ENCODE measurements at regions not wholly inside any gene's neighbourhood (a gene's known extent, or its start where the extent isn't known, plus 50 kb on each side); places are given as distances from the start of the nearest gene placed in this dataset.

DNA sequence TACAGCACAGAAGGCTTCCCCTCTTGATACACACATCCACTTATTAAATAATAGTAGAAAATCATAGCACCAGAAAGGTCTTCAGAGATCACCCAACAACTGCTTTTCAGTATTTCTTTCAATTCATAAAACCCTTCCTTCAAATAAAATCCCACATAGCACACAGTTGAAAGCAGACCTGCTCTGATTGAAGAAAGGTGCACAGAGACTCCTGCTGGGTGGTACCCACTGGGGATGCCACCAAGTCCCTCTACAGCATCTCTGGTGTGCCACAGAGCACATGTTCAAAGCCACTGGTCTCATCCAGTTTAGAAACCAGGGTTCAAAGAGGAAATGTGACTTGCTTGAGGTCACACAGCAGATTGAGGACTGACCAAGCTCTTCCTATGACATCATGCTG lies 427.5 kb downstream of the BCL11B start:
- no peak for DNase-seq

DNA sequence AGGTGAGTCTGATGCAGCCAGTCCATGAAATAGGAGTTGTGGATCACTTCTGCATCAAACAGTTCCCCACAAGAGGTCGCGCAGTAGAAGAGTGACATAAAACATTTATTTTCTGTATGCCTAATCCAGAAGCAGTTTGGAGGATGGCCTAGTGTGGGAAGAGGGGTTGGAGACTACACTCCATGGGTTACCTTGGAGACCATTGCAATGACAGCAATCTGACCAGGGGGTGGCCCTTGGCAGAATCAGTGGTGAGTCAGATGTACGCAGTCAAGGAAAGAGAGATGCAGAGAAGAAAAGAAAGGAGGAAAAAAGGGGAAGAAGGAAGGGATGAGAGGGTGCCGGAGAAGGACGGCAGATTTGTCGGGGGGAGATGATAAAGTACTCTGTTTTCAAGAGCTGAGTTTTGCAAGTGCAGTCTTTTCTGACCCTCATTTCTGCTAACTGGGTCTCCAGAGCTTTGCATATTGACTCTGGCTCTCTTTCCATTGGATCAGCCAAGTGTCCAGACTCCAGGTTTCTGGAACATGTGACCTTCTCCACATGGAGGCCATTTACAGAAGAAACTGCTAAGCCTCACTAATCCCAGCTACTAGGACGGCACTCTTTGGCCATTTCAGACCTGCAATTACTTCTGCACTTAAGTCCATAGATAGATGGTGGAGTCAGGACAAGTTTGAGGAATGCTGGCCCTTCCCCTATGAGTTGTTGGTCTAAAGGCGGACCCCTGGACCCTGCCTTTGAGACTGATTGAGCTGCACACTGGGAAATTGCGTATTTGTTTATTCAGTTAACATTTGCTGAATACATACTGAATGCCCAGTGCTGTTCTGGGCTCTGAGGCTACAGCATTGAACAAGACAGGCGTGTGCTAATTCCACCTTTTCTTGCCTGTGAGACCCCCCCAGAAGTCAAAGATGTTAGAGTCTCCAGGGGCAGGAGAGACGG lies 424.2 kb downstream of the BCL11B start:
- no peak for DNase-seq

DNA sequence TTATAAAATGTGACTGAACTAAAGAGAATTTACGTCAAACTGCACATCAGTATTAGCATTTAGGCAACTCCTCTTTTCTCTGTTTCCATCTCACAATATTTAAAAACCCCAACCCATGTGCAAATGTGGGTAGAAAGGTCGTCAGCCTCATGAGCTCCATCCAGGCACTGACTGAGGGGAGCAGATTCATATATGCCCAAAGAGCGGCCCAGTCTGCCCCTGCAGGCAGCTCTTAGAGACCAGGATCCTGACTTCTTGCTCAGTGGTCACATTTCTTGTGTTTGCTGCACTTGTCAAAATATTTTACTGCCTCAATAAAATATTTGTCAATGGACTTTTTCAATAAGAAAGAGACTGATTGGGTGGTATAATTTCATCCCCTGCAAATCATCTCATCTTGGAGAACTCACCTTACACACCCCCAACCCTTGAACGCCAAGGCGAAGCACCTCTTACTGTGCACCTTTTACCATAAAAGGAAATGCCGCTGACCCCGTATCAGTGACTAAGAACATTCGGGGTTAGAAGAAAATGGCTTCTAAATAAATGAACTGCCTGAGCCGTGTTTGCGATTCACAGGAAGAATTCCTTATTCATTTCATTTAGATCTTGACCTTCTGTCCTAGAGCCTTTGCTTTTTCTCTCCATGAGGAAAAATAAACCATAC lies 418.8 kb downstream of the BCL11B start:
- no peak for DNase-seq

DNA sequence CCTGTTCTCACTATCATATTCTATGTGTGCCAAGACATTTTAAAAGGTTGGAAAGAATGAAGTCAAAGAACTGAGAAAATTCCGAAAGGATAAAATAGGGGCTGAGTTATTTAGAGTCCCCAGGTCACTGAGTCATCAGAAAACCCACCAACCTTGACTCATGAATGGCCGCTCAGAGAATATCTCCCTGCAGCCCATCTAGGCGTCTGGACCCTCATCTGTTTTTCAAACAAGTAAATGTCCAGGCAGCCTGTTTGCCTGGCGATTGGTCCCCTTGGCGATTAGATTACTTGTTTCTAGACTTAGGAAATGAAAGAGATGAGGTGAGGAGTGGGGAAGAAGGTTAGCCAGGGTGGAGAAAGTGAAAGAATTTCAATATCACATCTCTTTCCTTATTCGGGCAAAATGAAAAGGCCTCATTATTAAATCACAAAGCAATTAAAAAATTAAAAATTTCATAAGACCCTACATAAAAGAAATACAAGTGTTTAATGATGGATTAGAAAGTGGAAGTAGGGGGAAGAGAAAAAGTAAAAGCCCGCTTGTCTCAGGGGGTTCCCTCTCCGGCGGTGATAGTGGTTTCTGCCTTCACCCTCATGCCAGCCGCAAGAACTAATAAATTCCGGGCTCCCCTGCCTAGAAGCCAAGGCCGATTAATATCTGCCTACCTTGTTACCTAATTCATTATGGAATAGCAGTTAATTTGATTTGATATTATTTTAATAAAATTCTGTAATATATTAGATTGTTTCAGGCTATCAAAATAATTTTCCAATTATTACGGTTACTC lies 415.9 kb downstream of the BCL11B start:
- DNase-seq: no peak

DNA sequence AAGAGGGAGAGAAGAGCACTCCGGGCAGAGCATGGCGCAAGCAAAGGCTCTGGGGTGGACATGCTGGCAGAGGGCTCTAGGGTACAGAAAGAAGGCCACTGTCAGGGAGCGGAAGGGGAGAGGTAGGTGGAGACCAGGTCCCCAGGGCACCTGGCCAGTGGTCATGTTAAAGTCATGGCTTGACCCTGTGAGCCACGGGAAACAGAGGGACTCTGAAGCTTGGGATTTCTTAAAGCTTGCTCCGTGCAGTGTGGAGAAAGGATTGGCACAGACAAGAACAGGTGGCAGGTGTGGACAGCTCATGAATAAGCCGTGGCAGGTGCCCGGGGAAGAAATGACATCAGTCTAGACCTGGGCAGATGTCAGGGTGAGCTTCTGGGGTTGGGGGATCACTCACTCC lies 413.8 kb downstream of the BCL11B start:
- no peak for DNase-seq

DNA sequence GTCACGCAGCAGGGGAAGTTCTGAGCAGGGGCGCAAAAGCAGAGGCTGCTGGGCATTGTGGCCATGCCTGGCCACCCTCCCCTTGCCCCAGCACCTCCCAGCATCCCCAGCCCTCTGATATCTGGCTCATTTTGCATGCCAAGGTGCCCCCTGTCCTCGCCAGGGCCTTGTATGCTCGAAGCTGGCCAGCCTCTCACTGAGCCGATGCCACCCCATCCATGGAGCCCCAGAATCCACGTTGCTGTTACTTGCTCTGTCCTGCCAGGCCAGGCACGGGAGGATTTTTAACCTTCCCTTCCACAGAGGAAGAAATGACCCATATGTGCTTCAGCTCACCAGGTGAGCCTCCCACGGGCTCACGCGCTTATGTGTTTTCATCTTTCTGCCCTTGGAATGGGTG lies 413.4 kb downstream of the BCL11B start:
- DNase-seq: no peak

DNA sequence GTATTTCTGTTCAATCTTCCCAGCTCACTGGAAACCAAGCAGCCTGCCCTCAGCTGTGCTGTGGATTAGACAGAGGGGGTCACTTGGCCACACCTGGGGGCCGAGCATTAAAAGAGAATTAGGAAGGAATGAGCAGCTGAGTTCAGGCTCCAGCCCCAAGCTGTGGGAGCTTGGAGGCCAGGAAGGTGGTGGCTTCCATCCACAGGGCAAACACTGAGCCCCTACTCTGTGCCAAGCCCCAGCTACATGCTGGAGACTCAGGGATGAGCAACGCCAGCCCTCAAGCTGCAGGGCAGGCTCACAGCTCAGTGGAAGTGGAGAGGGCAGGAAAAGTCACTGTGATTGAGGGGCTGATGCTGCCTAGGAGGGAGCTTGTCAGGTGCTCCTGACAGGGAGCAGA lies 412.7 kb downstream of the BCL11B start:
- no peak for DNase-seq

DNA sequence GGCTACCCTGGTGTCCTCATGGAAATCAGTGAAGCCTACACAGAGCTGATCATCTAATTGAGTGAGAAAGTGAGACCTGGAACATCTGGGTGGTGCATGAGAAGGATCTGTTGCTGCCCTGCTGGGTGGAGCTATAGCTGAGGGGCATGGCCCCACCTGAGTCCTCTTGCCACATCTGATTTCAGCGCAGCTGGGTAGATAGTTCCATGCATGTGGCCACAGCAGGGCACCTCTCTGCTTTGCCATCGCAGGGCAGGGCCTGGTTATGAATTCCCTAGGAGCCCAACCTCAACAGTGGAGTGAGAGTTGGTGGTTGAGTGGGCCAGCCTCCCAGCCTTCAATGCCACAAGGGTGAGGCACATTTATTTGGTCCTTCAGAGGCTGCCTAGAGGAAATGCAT lies 407.8 kb downstream of the BCL11B start:
- DNase-seq: no peak

DNA sequence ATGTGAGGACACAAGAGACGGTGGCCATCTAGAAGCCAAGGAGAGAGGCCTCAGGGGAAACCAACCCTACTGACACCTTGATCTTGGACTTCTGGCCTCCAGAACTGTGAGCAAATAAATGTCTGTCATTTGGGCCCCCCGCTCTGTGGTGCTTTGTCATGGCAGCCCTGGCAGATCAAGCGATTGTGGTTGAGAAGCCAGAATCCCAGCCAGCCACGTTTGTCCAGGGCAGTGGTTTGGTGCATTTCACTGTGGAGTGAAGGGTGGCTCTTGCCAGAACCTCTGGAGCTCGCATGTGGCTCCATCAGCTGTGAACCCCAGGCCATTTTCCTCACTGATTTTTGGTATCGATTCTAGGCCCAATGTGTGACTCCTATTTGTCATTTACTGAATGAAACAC lies 404.9 kb downstream of the BCL11B start:
- DNase-seq: no peak

DNA sequence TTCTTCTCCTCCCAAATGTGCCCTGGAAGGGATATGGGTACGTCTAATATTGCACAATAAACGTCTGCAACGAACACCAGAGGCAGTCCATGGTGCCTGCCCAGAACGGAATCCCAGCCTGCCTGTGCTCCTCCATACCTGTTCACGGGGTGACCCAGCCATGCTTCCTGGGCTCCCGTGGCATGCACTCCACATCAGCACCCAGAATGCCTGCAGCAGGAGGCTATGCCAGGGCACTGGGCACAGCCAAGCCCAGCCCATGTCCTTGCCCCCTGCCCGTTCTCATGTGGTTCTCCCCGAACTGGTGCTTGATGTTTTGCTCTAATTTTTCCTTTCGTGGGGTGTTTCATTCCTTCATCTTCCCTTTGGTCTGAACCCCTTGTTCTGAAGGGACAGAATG lies 404.3 kb downstream of the BCL11B start:
- DNase-seq: no peak

DNA sequence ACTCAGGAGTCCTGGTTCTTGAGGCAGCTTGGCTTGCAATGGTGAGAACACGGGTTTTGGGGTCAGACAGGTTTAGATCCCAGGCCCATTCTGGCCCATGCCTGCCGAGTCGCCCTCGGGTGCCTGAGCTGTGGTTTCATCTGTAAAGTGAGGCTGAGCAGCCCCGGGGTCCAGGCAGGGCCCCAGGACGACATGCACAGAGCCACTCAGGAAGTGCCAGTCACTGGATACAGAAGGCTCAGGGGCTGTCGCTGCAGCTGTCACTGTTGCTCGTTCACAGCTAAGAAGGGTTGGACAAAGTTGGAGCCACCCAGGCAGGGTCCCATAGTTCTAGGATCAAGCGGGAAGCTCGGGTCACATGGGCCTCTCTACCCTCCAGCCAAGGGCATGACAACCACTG lies 403.1 kb downstream of the BCL11B start:
- no peak for DNase-seq

DNA sequence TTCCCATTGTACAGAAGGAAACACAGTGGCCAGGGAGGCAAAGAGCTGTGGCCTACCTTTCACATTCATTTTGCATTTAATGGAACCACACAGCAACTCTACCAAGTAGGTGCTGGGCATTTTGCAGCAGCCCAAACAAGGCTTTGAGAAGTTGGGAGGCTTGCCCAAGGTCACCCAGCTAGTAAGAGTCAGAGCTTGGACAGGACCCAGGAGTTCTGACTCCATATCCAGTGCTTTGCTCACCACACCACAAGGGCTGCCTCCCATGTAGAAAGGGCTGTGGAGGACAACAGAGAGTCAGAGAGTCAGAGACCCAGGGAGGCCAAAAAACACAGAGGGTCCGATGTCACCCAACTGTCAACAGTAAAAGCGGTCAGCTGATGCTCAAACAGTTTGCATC lies 400.2 kb downstream of the BCL11B start:
- DNase-seq: no peak

DNA sequence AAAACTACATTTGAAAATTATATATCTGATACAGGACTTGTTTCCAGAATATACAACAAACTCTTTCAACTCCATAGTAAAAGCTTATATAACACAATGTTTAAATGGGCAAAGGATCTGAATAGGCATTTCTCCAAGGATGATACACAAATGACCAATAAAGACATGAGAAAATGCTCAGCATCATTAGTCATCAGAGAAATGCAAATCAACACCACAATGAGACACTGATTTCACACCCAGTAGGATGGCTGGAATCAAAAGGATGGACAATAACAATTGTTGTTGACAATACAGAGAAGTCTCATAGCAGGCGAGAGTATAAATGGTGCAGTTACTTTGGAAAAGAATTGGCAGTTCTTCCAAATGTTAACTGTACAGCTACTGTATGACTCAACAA lies 394.9 kb downstream of the BCL11B start:
- DNase-seq: no peak

DNA sequence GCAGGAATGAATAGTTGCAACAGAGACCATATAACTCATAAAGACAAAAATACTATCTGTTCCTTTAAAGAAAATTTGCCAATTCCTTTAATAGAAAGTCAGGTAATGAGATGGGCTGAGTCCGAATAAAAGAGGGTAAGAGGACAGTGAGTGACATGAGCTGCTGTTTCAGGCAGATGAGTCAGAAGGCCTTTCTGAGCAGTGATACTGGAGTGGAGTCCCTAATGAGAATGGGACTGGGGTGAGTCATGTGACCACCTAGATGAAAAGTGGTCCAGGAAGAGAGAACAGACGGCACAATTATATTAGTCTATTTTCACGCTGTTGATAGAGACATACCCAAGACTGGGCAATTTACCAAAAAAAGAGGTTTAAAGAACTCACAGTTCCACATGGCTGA lies 393.7 kb downstream of the BCL11B start:
- no peak for DNase-seq

DNA sequence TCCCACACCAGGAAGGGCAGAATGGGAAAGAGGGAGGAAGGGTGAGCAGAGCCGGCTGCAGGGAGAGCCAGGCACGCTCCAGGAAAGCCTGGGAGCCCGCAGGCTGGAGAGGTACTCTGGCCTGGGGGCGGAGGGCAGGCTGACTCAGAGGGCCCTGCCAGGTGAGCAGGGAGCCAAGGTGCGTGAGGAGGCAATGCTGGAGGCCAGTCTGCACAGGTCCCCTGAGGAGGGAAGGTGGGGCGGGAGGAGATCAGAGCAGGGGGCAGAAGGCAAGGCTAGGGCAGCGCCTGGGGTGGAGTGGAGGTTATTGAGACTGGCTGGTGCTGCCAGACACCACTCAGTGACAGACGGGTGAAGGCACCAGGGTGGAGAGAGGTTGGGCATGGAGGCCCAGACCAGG lies 385.0 kb downstream of the BCL11B start:
- DNase-seq: no peak

DNA sequence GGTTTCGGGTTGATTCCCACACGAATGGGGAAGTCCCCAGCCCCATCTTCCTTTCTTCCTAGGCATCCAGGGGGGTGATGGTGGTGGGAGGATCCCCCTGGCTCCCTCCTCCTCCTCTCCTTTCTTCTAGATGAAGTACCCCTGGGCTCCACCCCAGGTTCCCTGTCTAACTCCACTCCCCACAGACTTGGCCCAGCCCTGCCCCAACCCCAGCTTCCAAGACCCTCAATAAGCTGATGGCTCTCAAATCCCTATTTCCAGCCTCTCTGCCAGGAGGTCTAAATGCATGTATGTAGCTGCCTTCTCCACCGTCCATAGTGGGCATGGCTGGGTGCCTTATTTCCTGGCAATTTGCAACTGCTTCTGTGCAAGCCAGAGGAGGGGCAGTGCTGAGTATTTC lies 383.7 kb downstream of the BCL11B start:
- no peak for DNase-seq

DNA sequence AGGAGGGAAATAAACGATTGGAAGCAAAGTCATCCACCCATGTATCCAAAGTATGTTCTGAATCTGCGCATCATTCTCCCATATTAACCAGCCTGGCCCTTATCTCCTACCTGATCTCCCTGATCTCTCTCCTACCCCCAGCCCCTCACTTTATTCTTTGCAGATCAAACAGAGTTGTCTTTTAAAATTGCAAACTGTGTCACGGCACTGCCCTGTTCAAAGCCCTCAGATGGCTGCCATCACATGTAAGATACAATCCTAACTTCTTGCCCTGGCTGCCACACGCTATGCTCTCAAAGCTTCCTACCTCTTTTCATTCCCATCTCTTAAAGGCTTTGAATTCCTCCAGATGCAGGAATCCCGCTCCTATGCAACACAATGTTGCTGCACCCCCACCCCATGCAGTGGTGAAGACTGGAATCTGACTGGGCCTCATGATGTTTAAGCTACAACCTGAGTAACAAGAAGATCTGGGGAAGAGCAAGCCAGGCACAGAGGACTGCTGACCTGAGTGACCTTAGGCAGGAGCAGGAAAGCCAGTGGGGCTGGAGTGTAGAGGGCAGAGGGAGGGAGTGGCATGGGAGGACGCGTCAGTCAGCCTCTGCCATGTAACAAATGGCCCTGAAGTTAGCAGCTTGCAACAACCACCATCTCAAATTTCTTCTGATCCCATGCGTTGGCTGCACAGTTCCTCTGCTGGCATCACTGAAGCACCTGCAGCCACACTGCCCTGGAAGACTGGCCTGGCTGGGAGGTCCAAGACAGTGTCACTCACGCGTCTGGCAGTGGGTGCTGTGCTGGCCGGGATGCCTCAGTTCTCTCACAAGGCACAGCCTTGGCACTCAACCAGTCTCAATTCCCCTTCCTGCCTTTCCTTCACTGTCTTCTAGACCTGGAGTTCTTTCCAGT lies 382.8 kb downstream of the BCL11B start:
- no peak for DNase-seq

DNA sequence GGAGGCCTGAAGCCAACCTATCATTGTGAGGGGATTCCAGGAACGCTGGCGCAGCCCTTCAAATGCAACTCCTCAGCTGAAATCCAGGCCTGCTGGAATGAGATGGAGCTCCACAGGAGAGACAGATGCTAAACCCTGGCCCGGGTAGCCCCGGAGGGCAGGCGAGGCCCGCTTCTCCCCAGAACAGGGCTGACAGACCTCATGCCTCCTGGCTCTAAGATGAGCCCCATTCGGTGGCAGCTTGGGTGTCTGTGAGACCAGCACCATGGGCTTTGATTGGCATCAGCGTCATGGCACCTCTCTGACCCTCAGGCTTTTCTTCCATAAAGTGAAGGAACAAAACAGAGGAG lies 382.2 kb downstream of the BCL11B start:
- DNase-seq: no peak

DNA sequence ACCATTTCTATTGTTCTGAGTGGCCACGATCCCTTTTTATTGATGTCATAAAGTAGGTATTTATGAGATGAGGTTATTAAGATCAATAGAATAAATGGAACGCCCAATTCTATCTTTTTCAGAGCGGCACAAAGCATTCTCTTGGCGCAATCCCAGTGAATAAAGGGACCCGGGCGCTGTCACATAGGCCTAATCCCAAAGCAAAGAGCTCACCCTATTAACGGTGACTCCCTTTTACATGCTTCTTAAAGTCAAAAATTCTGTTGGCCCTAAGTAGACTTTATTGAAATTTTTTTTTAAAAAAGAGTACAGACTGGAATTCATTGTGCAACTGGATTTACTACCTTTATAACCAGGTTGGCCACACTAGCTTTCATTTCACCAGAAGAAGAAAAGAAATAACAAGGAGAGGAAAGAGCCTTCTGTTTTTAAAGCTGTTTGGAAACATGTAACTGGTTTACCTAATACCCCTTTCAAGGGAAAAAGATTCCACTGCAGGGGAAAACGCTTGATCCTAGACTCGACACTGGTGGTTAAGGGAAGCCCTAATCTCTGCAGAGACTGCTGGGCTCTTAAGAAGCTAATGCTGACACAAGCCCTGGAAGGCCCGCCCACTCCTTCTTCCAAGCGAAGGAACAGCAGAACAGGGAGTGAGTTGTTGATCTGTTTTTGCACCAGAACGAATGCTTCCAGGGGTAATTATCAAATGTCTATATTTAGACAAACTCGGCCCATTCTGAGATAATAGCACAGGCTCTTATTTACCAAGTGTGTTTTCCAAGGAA lies 381.2 kb downstream of the BCL11B start:
- DNase-seq: no peak

DNA sequence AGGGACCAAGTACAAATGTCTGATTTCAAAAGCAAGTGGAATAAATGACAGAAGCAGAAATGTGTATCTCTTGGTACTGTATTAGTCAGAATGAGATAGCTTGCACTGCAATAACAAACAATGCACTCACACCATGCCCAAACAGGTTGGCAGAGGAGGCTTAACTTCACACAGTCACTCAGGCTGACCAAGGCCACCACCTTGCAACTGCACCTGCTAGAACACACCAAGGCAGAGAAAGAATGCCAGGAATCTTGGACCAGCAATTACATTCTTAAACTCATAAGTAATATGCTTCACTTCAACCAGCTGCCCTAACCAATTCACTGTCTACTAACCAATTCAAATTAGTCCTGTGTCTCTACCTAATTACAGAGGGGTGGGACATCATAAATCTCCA lies 378.3 kb downstream of the BCL11B start:
- no peak for DNase-seq

DNA sequence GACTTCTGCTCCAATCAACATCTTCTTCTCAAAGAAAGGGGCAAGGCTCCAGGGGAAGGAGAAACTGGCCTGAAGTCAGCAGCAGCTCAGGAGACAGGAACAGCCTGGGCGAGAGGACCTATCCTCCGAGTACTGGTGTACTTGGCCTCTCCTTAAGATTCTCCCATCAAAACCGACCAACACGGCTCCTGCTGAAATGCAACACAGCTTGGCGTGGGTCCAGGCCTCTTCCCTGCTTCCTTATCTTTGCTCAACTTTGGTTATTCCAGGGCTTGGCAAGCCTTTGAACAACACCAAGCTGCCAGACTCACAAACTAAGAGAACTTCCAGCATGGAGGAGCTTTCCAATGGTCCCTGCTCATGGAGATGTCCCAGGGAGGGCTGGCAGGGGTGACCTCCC lies 377.4 kb downstream of the BCL11B start:
- DNase-seq: no peak

DNA sequence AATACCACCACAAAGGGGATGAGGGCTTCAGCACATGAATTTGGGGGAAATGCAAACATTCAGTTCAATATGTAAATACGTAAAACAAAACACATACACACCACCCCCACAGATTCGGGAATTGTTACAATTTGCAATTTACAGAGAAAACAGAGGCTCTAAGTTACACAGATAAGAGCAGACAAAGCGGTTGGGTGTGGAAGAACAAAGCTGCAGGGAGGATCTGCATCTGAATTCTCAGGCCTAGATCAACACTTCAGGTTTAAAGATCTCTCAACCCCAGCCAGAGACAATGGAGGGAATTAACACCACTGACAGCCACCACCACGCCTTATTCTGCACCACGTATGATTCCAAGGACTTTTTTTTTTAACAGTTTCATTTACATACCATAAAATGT lies 375.5 kb downstream of the BCL11B start:
- DNase-seq: no peak

Measured in GF-D8 (cell line).